HG02943 (cell line): ENCODE measurements at regions not wholly inside any gene's neighbourhood (a gene's known extent, or its start where the extent isn't known, plus 50 kb on each side); places are given as distances from the start of the nearest gene placed in this dataset.

Experiments
- ATAC-seq: cut with Tn5 transposase; IDR thresholded peaks from one replicate; pipeline ENCODE4 v1.9.1; 2021; ENCODE audit warnings: mild to moderate bottlenecking, low read depth, moderate library complexity; ENCODE audit not compliant: unreplicated experiment

GRCh38 chr19:29390742-29391141, 135.1 kb upstream of the VSTM2B start:
- no peak for ATAC-seq

- ATAC-seq = no peak
Measured at GRCh38 chr19:29393915-29394460, 131.8 kb upstream of the VSTM2B start.

- no peak for ATAC-seq
Measured at GRCh38 chr19:29395111-29395733, 130.6 kb upstream of the VSTM2B start.

GRCh38 chr19:29395734-29396414, 129.9 kb upstream of the VSTM2B start:
- no peak for ATAC-seq

- ATAC-seq = no peak
Measured at GRCh38 chr19:29396925-29397324, 128.9 kb upstream of the VSTM2B start.

- ATAC-seq = no peak
Measured at GRCh38 chr19:29397748-29398147, 128.0 kb upstream of the VSTM2B start.

GRCh38 chr19:29399804-29400203, 126.0 kb upstream of the VSTM2B start:
- ATAC-seq = no peak

GRCh38 chr19:29400917-29401711, 124.7 kb upstream of the VSTM2B start:
- ATAC-seq = no peak

- ATAC-seq = no peak
Measured at GRCh38 chr19:29401712-29402421, 123.9 kb upstream of the VSTM2B start.

- ATAC-seq = no peak
Measured at GRCh38 chr19:29402563-29402962, 123.2 kb upstream of the VSTM2B start.

- no peak for ATAC-seq
Measured at GRCh38 chr19:29404015-29404414, 121.8 kb upstream of the VSTM2B start.

GRCh38 chr19:29404951-29405727, 120.7 kb upstream of the VSTM2B start:
- ATAC-seq = no peak

GRCh38 chr19:29405728-29405995, 120.1 kb upstream of the VSTM2B start:
- no peak for ATAC-seq

GRCh38 chr19:29409076-29409862, 116.5 kb upstream of the VSTM2B start:
- no peak for ATAC-seq

- ATAC-seq = no peak
Measured at GRCh38 chr19:29410601-29411000, 115.2 kb upstream of the VSTM2B start.

GRCh38 chr19:29411113-29411581, 114.6 kb upstream of the VSTM2B start:
- no peak for ATAC-seq

GRCh38 chr19:29413435-29413834, 112.4 kb upstream of the VSTM2B start:
- no peak for ATAC-seq

- no peak for ATAC-seq
Measured at GRCh38 chr19:29415507-29415906, 110.3 kb upstream of the VSTM2B start.

- ATAC-seq = no peak
Measured at GRCh38 chr19:29417048-29417447, 108.7 kb upstream of the VSTM2B start.
